A673 (cell line): ENCODE measurements at regions not wholly inside any gene's neighbourhood (a gene's known extent, or its start where the extent isn't known, plus 50 kb on each side); places are given as distances from the start of the nearest gene placed in this dataset.

ENCODE experiments used
- BruUV-seq: library from RNA; stranded (reverse); fragments of 400-500 nt; replicated peaks from 2 replicates; lab custom pipeline; 2021; lab: Mats Ljungman, UMichigan
- CTCF ChIA-PET: fragments of 300-600 bp; sonication (Branson Sonifier 250); formaldehyde crosslinking; loops from one replicate; lab custom pipeline; 2022; ENCODE audit warnings: antibody characterized with exemption; lab: Charles Lee
- POLR2A ChIA-PET: fragments of 300-600 bp; sonication (Branson Sonifier 250); formaldehyde crosslinking; loops from one replicate; lab custom pipeline; 2022; ENCODE audit warnings: antibody characterized with exemption; ENCODE audit not compliant: low non-redundant PET; lab: Charles Lee
- DNase-seq: peaks from one replicate; pipeline ENCODE4 v3.0.0-alpha.2; 2015; ENCODE audit warnings: low spot score
- H3K27ac ChIP-seq: fragments of 200-600 bp; sonication (generic); 2 replicates; pipeline ENCODE4 v1.5.1; 2016; ENCODE audit warnings: mixed run types, low read depth, mild to moderate bottlenecking, mixed read lengths, antibody characterized with exemption, low read length; ENCODE audit not compliant: poor library complexity, severe bottlenecking
- H3K27me3 ChIP-seq: fragments of 200-600 bp; sonication (generic); replicated peaks from 2 replicates; pipeline ENCODE4 v1.6.1; 2017; ENCODE audit warnings: mixed run types, low read depth, mild to moderate bottlenecking, mixed read lengths, antibody characterized with exemption, low read length; ENCODE audit not compliant: insufficient read depth, poor library complexity
- H3K36me3 ChIP-seq: fragments of 200-600 bp; sonication (generic); 2 replicates; pipeline ENCODE4 v1.6.1; 2016; ENCODE audit warnings: mixed run types, mild to moderate bottlenecking, mixed read lengths, antibody characterized with exemption, low read length; ENCODE audit not compliant: insufficient read depth, poor library complexity, severe bottlenecking
- H3K4me1 ChIP-seq: fragments of 200-600 bp; sonication (generic); 2 replicates; pipeline ENCODE4 v1.6.1; 2017; ENCODE audit warnings: mixed run types, mild to moderate bottlenecking, mixed read lengths, antibody characterized with exemption, low read length; ENCODE audit not compliant: insufficient read depth, poor library complexity, severe bottlenecking
- H3K4me3 ChIP-seq: fragments of 200-600 bp; sonication (generic); 2 replicates; pipeline ENCODE4 v1.5.1; 2016; ENCODE audit warnings: low read depth, mixed run types, mild to moderate bottlenecking, mixed read lengths, low read length; ENCODE audit not compliant: poor library complexity, severe bottlenecking
- H3K9me3 ChIP-seq: fragments of 200-600 bp; sonication (generic); 2 replicates; pipeline ENCODE4 v1.6.1; 2016; ENCODE audit warnings: mixed run types, low read depth, mild to moderate bottlenecking, mixed read lengths, antibody characterized with exemption, low read length; ENCODE audit not compliant: poor library complexity, severe bottlenecking
- EZH2 ChIP-seq: fragments of 200-600 bp; sonication (generic); IDR thresholded peaks from 2 replicates; pipeline ENCODE4 v1.6.1; 2017; ENCODE audit warnings: borderline replicate concordance, low read depth, mild to moderate bottlenecking, mixed read lengths, antibody characterized with exemption, low read length; ENCODE audit not compliant: poor library complexity, severe bottlenecking
- intact Hi-C: fragments of 100-400 bp; cut with micrococcal nuclease; formaldehyde crosslinking; loops from one replicate; pipeline ENCODE4 v1.10.0; 2022; ENCODE audit not compliant: unreplicated experiment
- TF ChIP-seq, protein P1 (sequence below): fragments of 300-800, 200-600 bp; sonication (generic); conservative IDR thresholded peaks from 2 replicates; pipeline ENCODE4 v1.5.1; 2017; ENCODE audit warnings: low read depth, mild to moderate bottlenecking, antibody characterized with exemption, low read length, moderate library complexity, mixed read lengths

DNA sequence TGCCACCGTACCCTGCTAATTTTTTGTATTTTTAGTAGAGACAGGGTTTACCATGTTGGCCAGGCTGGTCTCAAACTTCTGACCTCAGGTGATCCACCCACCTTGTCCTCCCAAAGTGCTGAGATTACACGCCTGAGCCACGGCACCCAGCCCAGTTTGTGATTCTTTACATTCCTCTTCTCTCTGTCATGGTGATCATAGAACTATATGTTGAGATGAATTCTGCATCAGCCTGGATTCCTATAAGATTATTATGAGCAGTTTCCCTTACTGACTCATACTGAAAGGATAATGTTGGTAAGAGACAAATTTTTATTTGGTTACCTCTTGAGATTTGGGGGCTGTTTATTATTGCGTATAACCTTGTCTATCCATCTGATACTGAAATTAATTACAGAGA, 121.5 kb upstream of the CSNK1A1L start:
- Histone ChIP-seq H3K36me3 (no peaks in the 10 kb centered on the region), H3K27ac (no peak overlapping the region), H3K27me3 (no peaks in the 10 kb centered on the region), H3K4me3 (no peak overlapping the region), H3K4me1 (no peaks in the 10 kb centered on the region), H3K9me3 (no peaks in the 10 kb centered on the region)
- no peak for DNase-seq
- no TSS peak for BruUV-seq
- TF ChIP-seq, protein P1, sequence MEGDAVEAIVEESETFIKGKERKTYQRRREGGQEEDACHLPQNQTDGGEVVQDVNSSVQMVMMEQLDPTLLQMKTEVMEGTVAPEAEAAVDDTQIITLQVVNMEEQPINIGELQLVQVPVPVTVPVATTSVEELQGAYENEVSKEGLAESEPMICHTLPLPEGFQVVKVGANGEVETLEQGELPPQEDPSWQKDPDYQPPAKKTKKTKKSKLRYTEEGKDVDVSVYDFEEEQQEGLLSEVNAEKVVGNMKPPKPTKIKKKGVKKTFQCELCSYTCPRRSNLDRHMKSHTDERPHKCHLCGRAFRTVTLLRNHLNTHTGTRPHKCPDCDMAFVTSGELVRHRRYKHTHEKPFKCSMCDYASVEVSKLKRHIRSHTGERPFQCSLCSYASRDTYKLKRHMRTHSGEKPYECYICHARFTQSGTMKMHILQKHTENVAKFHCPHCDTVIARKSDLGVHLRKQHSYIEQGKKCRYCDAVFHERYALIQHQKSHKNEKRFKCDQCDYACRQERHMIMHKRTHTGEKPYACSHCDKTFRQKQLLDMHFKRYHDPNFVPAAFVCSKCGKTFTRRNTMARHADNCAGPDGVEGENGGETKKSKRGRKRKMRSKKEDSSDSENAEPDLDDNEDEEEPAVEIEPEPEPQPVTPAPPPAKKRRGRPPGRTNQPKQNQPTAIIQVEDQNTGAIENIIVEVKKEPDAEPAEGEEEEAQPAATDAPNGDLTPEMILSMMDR = no peak
- no peak for TF ChIP-seq EZH2
- POLR2A ChIA-PET = no interaction called here
- CTCF ChIA-PET = no interaction called here
- intact Hi-C loops = no loop called here

DNA sequence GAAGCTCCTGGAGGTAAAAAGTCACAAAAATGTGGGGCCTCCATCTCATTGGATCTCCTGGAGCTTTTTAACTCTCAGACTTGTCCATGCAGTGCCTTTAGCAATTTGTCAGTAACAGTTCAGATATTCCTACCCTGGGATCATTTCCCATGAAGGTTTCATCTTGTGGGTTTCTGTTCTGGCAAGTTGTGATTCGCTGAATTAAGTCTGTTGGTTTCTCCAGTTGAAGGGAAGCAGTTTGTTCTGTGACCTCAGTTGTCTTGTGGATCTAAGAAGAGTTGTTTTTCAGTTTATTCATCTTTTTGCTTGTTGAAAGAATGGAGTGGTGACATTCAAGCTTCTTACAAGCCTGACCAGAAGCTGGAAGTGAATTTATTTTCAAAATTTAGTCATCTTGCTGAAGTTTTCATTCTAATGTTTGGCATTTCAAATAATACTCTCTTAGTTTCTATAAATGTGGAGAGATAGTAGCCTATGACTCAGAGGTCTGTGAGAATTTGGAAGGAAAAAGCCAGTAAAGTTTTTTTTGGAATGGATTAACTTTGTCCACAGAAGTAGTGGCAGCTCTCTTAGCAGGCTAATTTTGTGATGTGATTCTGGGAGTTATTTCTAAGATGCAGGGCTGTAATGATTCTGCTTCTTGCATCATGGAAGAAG, 120.1 kb upstream of the CSNK1A1L start:
- TF ChIP-seq EZH2 = no peak
- TF ChIP-seq, protein P1 = no peak
- Histone ChIP-seq H3K9me3 (no peaks in the 10 kb centered on the region), H3K27me3 (no peaks in the 10 kb centered on the region), H3K4me1 (no peaks in the 10 kb centered on the region), H3K36me3 (no peaks in the 10 kb centered on the region), H3K27ac (no peak overlapping the region), H3K4me3 (no peak overlapping the region)
- DNase-seq = no peak
- CTCF ChIA-PET = no interaction called here
- POLR2A ChIA-PET = no interaction called here
- intact Hi-C loops = no loop called here
- no TSS peak for BruUV-seq

DNA sequence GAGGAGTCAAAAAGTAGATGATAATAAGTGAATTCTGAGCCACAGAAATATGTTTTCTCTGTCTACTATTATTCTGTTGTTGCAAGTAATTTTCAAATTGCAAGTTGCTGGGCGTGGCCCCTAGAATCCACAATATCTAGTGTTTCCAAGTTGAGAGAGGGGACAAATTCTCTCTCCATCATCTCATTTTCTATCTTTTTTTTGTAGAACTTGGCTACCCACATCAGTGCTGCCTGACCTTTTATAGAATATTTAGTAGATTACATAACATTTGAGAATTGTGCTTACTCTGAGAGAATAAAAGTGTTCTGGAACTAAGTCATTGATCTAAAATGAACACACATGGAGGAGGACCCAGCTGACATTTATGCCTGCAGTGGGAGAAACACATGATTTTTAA, 110.9 kb upstream of the CSNK1A1L start:
- TF ChIP-seq EZH2 = no peak
- TF ChIP-seq, protein P1 = no peak
- CTCF ChIA-PET = no interaction called here
- H3K36me3 ChIP-seq = no peaks in the 10 kb centered on the region
- BruUV-seq = no TSS peak
- no peak overlapping the region for H3K4me3 ChIP-seq
- POLR2A ChIA-PET = no interaction called here
- intact Hi-C loops = no loop called here
- no peaks in the 10 kb centered on the region for H3K4me1 ChIP-seq
- no peak overlapping the region for H3K27ac ChIP-seq
- H3K9me3 ChIP-seq = no peaks in the 10 kb centered on the region
- H3K27me3 ChIP-seq = no peaks in the 10 kb centered on the region
- DNase-seq = no peak
